Muscle layer of colon (tissue), 2 donors: ENCODE measurements at regions not wholly inside any gene's neighbourhood (a gene's known extent, or its start where the extent isn't known, plus 50 kb on each side); places are given as distances from the start of the nearest gene placed in this dataset.

Source experiments
- H3K27ac ChIP-seq: one replicate; pipeline ENCODE4 v1.7.0; 2013; ENCODE audit warnings: low read depth, mild to moderate bottlenecking, low read length, moderate library complexity
- H3K27me3 ChIP-seq, 2 donors: one replicate each; pipeline ENCODE4 v1.7.0; 2013; ENCODE audit warnings: low read length in 2 of 2, mild to moderate bottlenecking in 2 of 2; ENCODE audit not compliant: insufficient read depth in 2 of 2, control insufficient read depth in 1 of 2
- H3K36me3 ChIP-seq: one replicate; pipeline ENCODE4 v1.7.0; 2013; ENCODE audit warnings: mild to moderate bottlenecking, low read length; ENCODE audit not compliant: insufficient read depth
- H3K4me1 ChIP-seq: one replicate; pipeline ENCODE4 v1.7.0; 2013; ENCODE audit warnings: mild to moderate bottlenecking, low read length; ENCODE audit not compliant: insufficient read depth
- H3K4me3 ChIP-seq, 2 donors: one replicate each; pipeline ENCODE4 v1.7.0; 2013; ENCODE audit warnings: low read length in 2 of 2, low read depth in 1 of 2, mild to moderate bottlenecking in 1 of 2, moderate library complexity in 1 of 2
- H3K9ac ChIP-seq: one replicate; pipeline ENCODE4 v1.7.0; 2013; ENCODE audit warnings: low read length
- H3K9me3 ChIP-seq: one replicate; pipeline ENCODE4 v1.7.0; 2013; ENCODE audit warnings: mild to moderate bottlenecking, low read length
- donor health status: abdominal sarcoma.
- donor health status: Adenocarcinoma of cecum.

- no peaks in the 10 kb centered on the region for H3K9me3 ChIP-seq
- H3K27me3 ChIP-seq, result no peaks in the 10 kb centered on the region
- peaks cover 24% of the 10 kb centered on the region for H3K4me1 ChIP-seq
- H3K27ac ChIP-seq, result peak overlapping the region; percentile 8
- H3K4me3 ChIP-seq, result no peak overlapping the region
- no peak overlapping the region for H3K9ac ChIP-seq
- H3K36me3 ChIP-seq, result no peaks in the 10 kb centered on the region
Measured at GRCh38 chr6:168956884-168957730, 296.5 kb downstream of the THBS2 start.

- H3K27me3 ChIP-seq, result no peaks in the 10 kb centered on the region
- H3K36me3 ChIP-seq, result no peaks in the 10 kb centered on the region
- H3K4me3 ChIP-seq, result no peak overlapping the region
- no peak overlapping the region for H3K9ac ChIP-seq
- H3K9me3 ChIP-seq, result no peaks in the 10 kb centered on the region
- H3K4me1 ChIP-seq, result peaks cover 28% of the 10 kb centered on the region
- H3K27ac ChIP-seq, result peak overlapping the region; percentile 8
Measured at GRCh38 chr6:168956141-168956838, 297.4 kb downstream of the THBS2 start.

- H3K27me3 ChIP-seq, result no peaks in the 10 kb centered on the region
- no peak overlapping the region for H3K9ac ChIP-seq
- H3K36me3 ChIP-seq, result no peaks in the 10 kb centered on the region
- peak overlapping the region in 1 of 2 donors; percentile 2 for H3K4me3 ChIP-seq
- H3K27ac ChIP-seq, result no peak overlapping the region
- peaks cover 44% of the 10 kb centered on the region for H3K4me1 ChIP-seq
- H3K9me3 ChIP-seq, result no peaks in the 10 kb centered on the region
Measured at GRCh38 chr6:168953461-168953860, 300.2 kb downstream of the THBS2 start.

GRCh38 chr6:168951217-168951616, 302.4 kb downstream of the THBS2 start:
- peaks cover 42% of the 10 kb centered on the region for H3K4me1 ChIP-seq
- H3K36me3 ChIP-seq, result no peaks in the 10 kb centered on the region
- no peaks in the 10 kb centered on the region for H3K27me3 ChIP-seq
- no peak overlapping the region for H3K9ac ChIP-seq
- no peaks in the 10 kb centered on the region for H3K9me3 ChIP-seq
- peak overlapping the region; percentile 93 for H3K27ac ChIP-seq
- H3K4me3 ChIP-seq, result peak overlapping the region; percentile 29 to 33

- H3K27ac ChIP-seq, result peak overlapping the region; percentile 93
- no peak overlapping the region for H3K9ac ChIP-seq
- H3K4me3 ChIP-seq, result peak overlapping the region; percentile 29 to 33
- H3K36me3 ChIP-seq, result no peaks in the 10 kb centered on the region
- H3K4me1 ChIP-seq, result peaks cover 40% of the 10 kb centered on the region
- H3K27me3 ChIP-seq, result no peaks in the 10 kb centered on the region
- H3K9me3 ChIP-seq, result no peaks in the 10 kb centered on the region
Measured at GRCh38 chr6:168950858-168951214, 302.8 kb downstream of the THBS2 start.

GRCh38 chr6:168949981-168950857, 303.4 kb downstream of the THBS2 start:
- H3K36me3 ChIP-seq, result no peaks in the 10 kb centered on the region
- no peaks in the 10 kb centered on the region for H3K27me3 ChIP-seq
- H3K9me3 ChIP-seq, result no peaks in the 10 kb centered on the region
- H3K9ac ChIP-seq, result no peak overlapping the region
- peak overlapping the region; percentile 93 for H3K27ac ChIP-seq
- H3K4me3 ChIP-seq, result peak overlapping the region in 1 of 2 donors; percentile 33
- H3K4me1 ChIP-seq, result peaks cover 40% of the 10 kb centered on the region

- no peak overlapping the region for H3K4me3 ChIP-seq
- H3K36me3 ChIP-seq, result no peaks in the 10 kb centered on the region
- no peaks in the 10 kb centered on the region for H3K27me3 ChIP-seq
- H3K27ac ChIP-seq, result peak overlapping the region; percentile 93
- peaks cover 40% of the 10 kb centered on the region for H3K4me1 ChIP-seq
- H3K9me3 ChIP-seq, result no peaks in the 10 kb centered on the region
- H3K9ac ChIP-seq, result no peak overlapping the region
Measured at GRCh38 chr6:168948990-168949531, 304.6 kb downstream of the THBS2 start.

- peaks cover 40% of the 10 kb centered on the region for H3K4me1 ChIP-seq
- H3K27ac ChIP-seq, result no peak overlapping the region
- no peaks in the 10 kb centered on the region for H3K9me3 ChIP-seq
Measured at GRCh38 chr6:168948002-168948401, 305.6 kb downstream of the THBS2 start.

GRCh38 chr6:168943231-168943905, 310.3 kb downstream of the THBS2 start:
- Histone ChIP-seq H3K27ac (no peak overlapping the region), H3K4me3 (no peak overlapping the region), H3K9ac (no peak overlapping the region), H3K27me3 (no peaks in the 10 kb centered on the region), H3K9me3 (no peaks in the 10 kb centered on the region), H3K4me1 (peaks cover 39% of the 10 kb centered on the region), H3K36me3 (no peaks in the 10 kb centered on the region)

More at GRCh38 chr6:168948002-168948401, 305.6 kb downstream of the THBS2 start:
- Histone ChIP-seq H3K4me3 (no peak overlapping the region), H3K9ac (no peak overlapping the region), H3K36me3 (no peaks in the 10 kb centered on the region), H3K27me3 (no peaks in the 10 kb centered on the region)

GRCh38 chr6:168942646-168943045, 311.0 kb downstream of the THBS2 start:
- no peak overlapping the region for H3K9ac ChIP-seq
- peaks cover 33% of the 10 kb centered on the region for H3K4me1 ChIP-seq
- H3K27ac ChIP-seq, result no peak overlapping the region
- no peaks in the 10 kb centered on the region for H3K9me3 ChIP-seq
- no peak overlapping the region for H3K4me3 ChIP-seq
- H3K36me3 ChIP-seq, result no peaks in the 10 kb centered on the region
- H3K27me3 ChIP-seq, result no peaks in the 10 kb centered on the region
